ENCODE measurements at regions not wholly inside any gene's neighbourhood (a gene's known extent, or its start where the extent isn't known, plus 50 kb on each side); places are given as distances from the start of the nearest gene placed in this dataset.

DNA sequence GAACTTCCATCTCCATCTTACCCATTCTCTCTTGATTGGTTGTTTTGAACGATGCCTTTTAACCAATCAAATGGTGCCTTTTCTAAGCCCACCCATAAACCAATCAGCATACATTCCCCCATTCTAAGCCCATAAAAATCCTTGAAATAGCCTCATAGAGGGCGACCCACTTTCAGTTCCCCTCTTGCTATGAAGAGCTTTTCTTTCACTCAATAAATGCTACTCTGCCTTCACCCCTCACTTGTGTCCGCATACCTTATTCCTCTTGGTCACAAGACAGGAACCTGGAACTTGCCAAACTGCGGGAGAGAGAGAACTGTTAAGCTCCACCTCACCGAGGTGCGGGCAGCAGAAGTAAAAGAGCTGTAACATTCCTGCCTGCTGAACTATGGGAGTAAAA is 1602.0 kb upstream of the LRRTM3 start:
- H3K27me3 Mint-ChIP-seq (ENCODE audit: insufficient read depth, unreplicated experiment) = no peaks in the 10 kb centered on the region

DNA sequence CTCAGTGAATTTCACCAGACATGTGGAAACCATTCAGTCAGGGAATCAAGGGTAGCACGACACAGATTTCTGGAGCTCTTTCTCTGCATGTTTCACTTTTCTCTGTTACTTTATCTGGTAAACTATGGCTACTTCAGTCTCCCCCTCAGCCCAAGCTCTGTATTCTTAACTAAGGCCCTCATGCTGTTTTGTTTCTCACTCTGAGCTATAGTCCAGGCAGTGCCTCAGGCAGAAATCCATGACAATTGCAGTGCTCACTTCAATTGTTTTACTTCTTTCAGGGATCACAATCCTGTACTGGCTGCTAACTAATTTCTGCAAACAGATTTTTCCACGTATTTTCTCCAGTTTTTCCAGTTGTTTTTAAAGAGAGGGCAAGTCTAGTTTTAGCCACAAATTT is 1599.9 kb upstream of the LRRTM3 start:
- Histone ChIP-seq H3K36me3 (ENCODE audit: control insufficient read depth, insufficient read depth, low read length) (no peaks in the 10 kb centered on the region), H3K9me3 (peaks cover 6% of the 10 kb centered on the region; the same call in 1 of the 2 replicates), H3K4me1 (peaks cover 30% of the 10 kb centered on the region), H3K27me3 (replicated peaks; ENCODE audit: control insufficient read depth, insufficient read depth, low read length) (no peaks in the 10 kb centered on the region), H3K4me3 (ENCODE audit: low read depth, low read length) (no peak overlapping the region)
- Mint-ChIP-seq H3K36me3 (ENCODE audit: insufficient read depth, unreplicated experiment) (peaks cover 8% of the 10 kb centered on the region), H3K4me3 (ENCODE audit: unreplicated experiment) (no peak overlapping the region), H3K27me3 (ENCODE audit: insufficient read depth, unreplicated experiment) (no peaks in the 10 kb centered on the region), H3K27ac (ENCODE audit: unreplicated experiment) (peak overlapping the region; percentile 88), H3K4me1 (ENCODE audit: low read depth, unreplicated experiment) (peaks cover 24% of the 10 kb centered on the region), H3K9me3 (ENCODE audit: unreplicated experiment) (peaks cover 35% of the 10 kb centered on the region)
- BruUV-seq (replicated peaks) = no TSS peak
- POLR2A ChIA-PET = no interaction called here
- DNase-seq = no peak
- CTCF ChIA-PET = interaction anchor here (0.6 kb wide), 1 partner anchor 262 kb away, joined by 4 read pairs; no protein-coding TSS in a partner anchor
- TF ChIP-seq, protein P1, sequence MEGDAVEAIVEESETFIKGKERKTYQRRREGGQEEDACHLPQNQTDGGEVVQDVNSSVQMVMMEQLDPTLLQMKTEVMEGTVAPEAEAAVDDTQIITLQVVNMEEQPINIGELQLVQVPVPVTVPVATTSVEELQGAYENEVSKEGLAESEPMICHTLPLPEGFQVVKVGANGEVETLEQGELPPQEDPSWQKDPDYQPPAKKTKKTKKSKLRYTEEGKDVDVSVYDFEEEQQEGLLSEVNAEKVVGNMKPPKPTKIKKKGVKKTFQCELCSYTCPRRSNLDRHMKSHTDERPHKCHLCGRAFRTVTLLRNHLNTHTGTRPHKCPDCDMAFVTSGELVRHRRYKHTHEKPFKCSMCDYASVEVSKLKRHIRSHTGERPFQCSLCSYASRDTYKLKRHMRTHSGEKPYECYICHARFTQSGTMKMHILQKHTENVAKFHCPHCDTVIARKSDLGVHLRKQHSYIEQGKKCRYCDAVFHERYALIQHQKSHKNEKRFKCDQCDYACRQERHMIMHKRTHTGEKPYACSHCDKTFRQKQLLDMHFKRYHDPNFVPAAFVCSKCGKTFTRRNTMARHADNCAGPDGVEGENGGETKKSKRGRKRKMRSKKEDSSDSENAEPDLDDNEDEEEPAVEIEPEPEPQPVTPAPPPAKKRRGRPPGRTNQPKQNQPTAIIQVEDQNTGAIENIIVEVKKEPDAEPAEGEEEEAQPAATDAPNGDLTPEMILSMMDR (IDR thresholded peaks at IDR 0.05; ENCODE audit: insufficient read depth in 1 of 2, low read depth in 1 of 2, low read length in 1 of 2, severe bottlenecking in 1 of 2, unreplicated experiment in 1 of 2) = no peak
- intact Hi-C loops (cut with micrococcal nuclease; ENCODE audit: unreplicated experiment) = loop anchor here (2.0 to 10.0 kb wide), 2 partner anchors 29 to 461 kb away; no protein-coding TSS in a partner anchor

More for the DNA sequence above, 1602.0 kb upstream of the LRRTM3 start:
- no TSS peak for BruUV-seq (replicated peaks)
- Histone ChIP-seq H3K36me3 (ENCODE audit: control insufficient read depth, insufficient read depth, low read length) (no peaks in the 10 kb centered on the region), H3K4me3 (ENCODE audit: low read depth, low read length) (no peak overlapping the region), H3K9me3 (peaks cover 6% of the 10 kb centered on the region; the same call in 1 of the 2 replicates), H3K27me3 (replicated peaks; ENCODE audit: control insufficient read depth, insufficient read depth, low read length) (no peaks in the 10 kb centered on the region), H3K4me1 (peaks cover 51% of the 10 kb centered on the region)
- POLR2A ChIA-PET = no interaction called here
- CTCF ChIA-PET = no interaction called here
- H3K27ac Mint-ChIP-seq (ENCODE audit: unreplicated experiment) = no peak overlapping the region
- peaks cover 22% of the 10 kb centered on the region for H3K9me3 Mint-ChIP-seq (ENCODE audit: unreplicated experiment)
- H3K4me1 Mint-ChIP-seq (ENCODE audit: low read depth, unreplicated experiment) = peaks cover 43% of the 10 kb centered on the region
- H3K4me3 Mint-ChIP-seq (ENCODE audit: unreplicated experiment) = no peak overlapping the region
- intact Hi-C loops (cut with micrococcal nuclease; ENCODE audit: unreplicated experiment) = loop anchor here (10.0 kb wide), 1 partner anchor 459 kb away; no protein-coding TSS in a partner anchor
- TF ChIP-seq, protein P1 (IDR thresholded peaks at IDR 0.05; ENCODE audit: insufficient read depth in 1 of 2, low read depth in 1 of 2, low read length in 1 of 2, severe bottlenecking in 1 of 2, unreplicated experiment in 1 of 2) = no peak
- DNase-seq = no peak
- H3K36me3 Mint-ChIP-seq (ENCODE audit: insufficient read depth, unreplicated experiment) = peaks cover 8% of the 10 kb centered on the region

DNA sequence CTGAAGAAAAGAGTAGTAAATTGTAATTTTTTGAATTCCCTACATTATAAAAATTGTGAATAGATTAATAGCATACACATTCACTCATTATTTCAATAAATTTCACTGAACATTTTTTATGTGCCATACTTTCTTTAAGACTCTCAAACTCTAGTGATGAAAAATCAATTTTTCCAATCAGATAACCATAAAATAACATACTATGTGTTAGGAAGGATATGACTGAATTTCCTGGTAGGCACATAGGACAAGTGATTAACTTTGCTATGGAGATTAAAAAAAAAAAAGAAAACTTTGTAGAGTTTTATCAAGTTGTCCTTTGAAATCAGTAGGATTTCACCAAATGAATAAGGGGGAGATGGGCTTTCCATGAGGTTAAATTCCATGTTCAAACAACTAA is 1597.3 kb upstream of the LRRTM3 start:
- ChIA-PET POLR2A (no interaction called here), CTCF (no interaction called here)
- Histone ChIP-seq H3K4me3 (ENCODE audit: low read depth, low read length) (no peak overlapping the region), H3K9me3 (peaks cover 6% of the 10 kb centered on the region; the same call in 1 of the 2 replicates), H3K4me1 (peaks cover 29% of the 10 kb centered on the region), H3K36me3 (ENCODE audit: control insufficient read depth, insufficient read depth, low read length) (no peaks in the 10 kb centered on the region), H3K27me3 (replicated peaks; ENCODE audit: control insufficient read depth, insufficient read depth, low read length) (no peaks in the 10 kb centered on the region)
- Mint-ChIP-seq H3K36me3 (ENCODE audit: insufficient read depth, unreplicated experiment) (peaks cover 8% of the 10 kb centered on the region), H3K27me3 (ENCODE audit: insufficient read depth, unreplicated experiment) (no peaks in the 10 kb centered on the region), H3K4me1 (ENCODE audit: low read depth, unreplicated experiment) (peaks cover 30% of the 10 kb centered on the region), H3K27ac (ENCODE audit: unreplicated experiment) (no peak overlapping the region), H3K9me3 (ENCODE audit: unreplicated experiment) (peaks cover 52% of the 10 kb centered on the region), H3K4me3 (ENCODE audit: unreplicated experiment) (no peak overlapping the region)
- TF ChIP-seq, protein P1 (IDR thresholded peaks at IDR 0.05; ENCODE audit: insufficient read depth in 1 of 2, low read depth in 1 of 2, low read length in 1 of 2, severe bottlenecking in 1 of 2, unreplicated experiment in 1 of 2) = no peak
- no peak for DNase-seq
- BruUV-seq (replicated peaks) = no TSS peak
- intact Hi-C loops (cut with micrococcal nuclease; ENCODE audit: unreplicated experiment) = loop anchor here (10.0 kb wide), 1 partner anchor 464 kb away; no protein-coding TSS in a partner anchor

Measured in Caco-2 (cell line).